Astrocyte (in vitro differentiated cells and primary cell): ENCODE measurements at regions not wholly inside any gene's neighbourhood (a gene's known extent, or its start where the extent isn't known, plus 50 kb on each side); places are given as distances from the start of the nearest gene placed in this dataset.

Experiments used
- DNase-seq: peaks from one replicate; pipeline ENCODE4 v3.0.0-alpha.2; 2010; ENCODE audit warnings: low read depth
- FAIRE-seq: peaks from 2 replicates; lab custom pipeline; 2011; peaks lifted over from hg19 to GRCh38; lab: Jason Lieb, UNC
- H2AFZ ChIP-seq: 2 replicates; pipeline ENCODE4 v1.6.0; 2012; ENCODE audit warnings: low read depth, low read length, inconsistent platforms
- H3K27ac ChIP-seq: 2 replicates; pipeline ENCODE4 v1.5.1; 2011; ENCODE audit warnings: low read depth, low read length, inconsistent platforms
- H3K27me3 ChIP-seq: 2 replicates; pipeline ENCODE4 v1.6.0; 2011; ENCODE audit warnings: low read length, inconsistent platforms; ENCODE audit not compliant: insufficient read depth
- H3K36me3 ChIP-seq: 2 replicates; pipeline ENCODE4 v1.5.1; 2011; ENCODE audit warnings: low read length, inconsistent platforms; ENCODE audit not compliant: insufficient read depth
- H3K4me1 ChIP-seq: 2 replicates; pipeline ENCODE4 v1.5.1; 2011; ENCODE audit warnings: low read length, inconsistent platforms; ENCODE audit not compliant: insufficient read depth
- H3K4me2 ChIP-seq: 2 replicates; pipeline ENCODE4 v1.6.0; 2012; ENCODE audit warnings: low read length, inconsistent platforms
- H3K4me3 ChIP-seq: 2 replicates; pipeline ENCODE4 v1.5.1; 2011; ENCODE audit warnings: low read depth, mild to moderate bottlenecking, low read length, inconsistent platforms; ENCODE audit not compliant: insufficient read depth
- H3K79me2 ChIP-seq: 2 replicates; pipeline ENCODE4 v1.6.0; 2012; ENCODE audit warnings: mild to moderate bottlenecking, low read length, inconsistent platforms; ENCODE audit not compliant: insufficient read depth
- H3K9ac ChIP-seq: 2 replicates; pipeline ENCODE4 v1.6.0; 2012; ENCODE audit warnings: mild to moderate bottlenecking, low read length, inconsistent platforms
- H3K9me3 ChIP-seq: 2 replicates; pipeline ENCODE4 v1.5.1; 2012; ENCODE audit warnings: low read depth, mild to moderate bottlenecking, low read length, inconsistent platforms; ENCODE audit not compliant: insufficient read depth
- H4K20me1 ChIP-seq: 2 replicates; pipeline ENCODE4 v1.6.0; 2012; ENCODE audit warnings: low read length, inconsistent platforms; ENCODE audit not compliant: insufficient read depth
- H3K27ac Mint-ChIP-seq: one replicate; pipeline ENCODE4 v1.8.0; 2021; ENCODE audit warnings: mild to moderate bottlenecking, mixed read lengths; ENCODE audit not compliant: unreplicated experiment
- H3K27me3 Mint-ChIP-seq: one replicate; pipeline ENCODE4 v1.8.0; 2021; ENCODE audit warnings: low read depth, mixed read lengths; ENCODE audit not compliant: unreplicated experiment
- H3K36me3 Mint-ChIP-seq: one replicate; pipeline ENCODE4 v1.8.0; 2021; ENCODE audit warnings: low read depth, mixed read lengths; ENCODE audit not compliant: unreplicated experiment
- H3K4me1 Mint-ChIP-seq: one replicate; pipeline ENCODE4 v1.8.0; 2021; ENCODE audit warnings: low read depth, mixed read lengths; ENCODE audit not compliant: unreplicated experiment
- H3K4me3 Mint-ChIP-seq: one replicate; pipeline ENCODE4 v1.8.0; 2021; ENCODE audit warnings: mild to moderate bottlenecking, moderate library complexity, mixed read lengths; ENCODE audit not compliant: unreplicated experiment
- H3K9me3 Mint-ChIP-seq: one replicate; pipeline ENCODE4 v1.8.0; 2021; ENCODE audit warnings: mild to moderate bottlenecking, mixed read lengths; ENCODE audit not compliant: unreplicated experiment
- EZH2 ChIP-seq: IDR thresholded peaks from 2 replicates; pipeline ENCODE4 v1.6.1; 2012; ENCODE audit warnings: mild to moderate bottlenecking, low read length, inconsistent platforms; ENCODE audit not compliant: insufficient read depth
- TF ChIP-seq, protein P1 (sequence below): IDR thresholded peaks from 2 replicates; pipeline ENCODE4 v1.5.1; 2011; ENCODE audit warnings: low read depth, mild to moderate bottlenecking, inconsistent platforms, low read length, moderate library complexity; ENCODE audit not compliant: insufficient read depth

DNA sequence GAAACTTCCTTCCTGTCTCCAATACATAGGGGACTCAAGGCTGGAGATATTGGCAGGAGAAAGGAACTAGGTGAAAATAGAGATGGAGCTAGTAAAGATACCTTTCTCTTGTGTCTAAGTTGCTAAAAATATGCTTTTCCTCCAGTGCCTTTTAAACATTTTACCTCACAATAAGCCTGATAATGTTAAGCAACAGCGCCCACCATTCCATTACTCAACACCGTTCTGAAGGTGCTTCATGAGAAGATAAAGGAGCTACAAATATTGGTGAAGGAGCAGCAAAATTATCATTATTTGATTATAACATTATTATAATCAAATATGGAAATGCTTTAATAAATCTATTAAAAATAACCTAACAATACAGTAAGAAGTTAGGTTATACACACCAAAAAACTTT is 83.6 kb upstream of the BARX2 start:
- peaks cover 17% of the 10 kb centered on the region for H3K4me1 Mint-ChIP-seq
- no peak overlapping the region for H3K9ac ChIP-seq
- DNase-seq (no peak), FAIRE-seq (no peak)
- H3K27ac Mint-ChIP-seq = no peak overlapping the region
- no peaks in the 10 kb centered on the region for H4K20me1 ChIP-seq
- H3K4me3 Mint-ChIP-seq = no peak overlapping the region
- H3K27me3 Mint-ChIP-seq = peaks cover 6% of the 10 kb centered on the region
- H3K4me1 ChIP-seq = peaks cover 8% of the 10 kb centered on the region
- no peaks in the 10 kb centered on the region for H3K36me3 Mint-ChIP-seq
- H3K4me3 ChIP-seq = no peak overlapping the region
- H3K4me2 ChIP-seq = no peak overlapping the region
- no peaks in the 10 kb centered on the region for H3K36me3 ChIP-seq
- H3K27me3 ChIP-seq = no peaks in the 10 kb centered on the region
- peaks cover 5% of the 10 kb centered on the region for H3K9me3 ChIP-seq
- H3K27ac ChIP-seq = no peak overlapping the region
- H2AFZ ChIP-seq = no peak overlapping the region
- peaks cover 3% of the 10 kb centered on the region for H3K9me3 Mint-ChIP-seq
- no peak for TF ChIP-seq EZH2
- TF ChIP-seq, protein P1, sequence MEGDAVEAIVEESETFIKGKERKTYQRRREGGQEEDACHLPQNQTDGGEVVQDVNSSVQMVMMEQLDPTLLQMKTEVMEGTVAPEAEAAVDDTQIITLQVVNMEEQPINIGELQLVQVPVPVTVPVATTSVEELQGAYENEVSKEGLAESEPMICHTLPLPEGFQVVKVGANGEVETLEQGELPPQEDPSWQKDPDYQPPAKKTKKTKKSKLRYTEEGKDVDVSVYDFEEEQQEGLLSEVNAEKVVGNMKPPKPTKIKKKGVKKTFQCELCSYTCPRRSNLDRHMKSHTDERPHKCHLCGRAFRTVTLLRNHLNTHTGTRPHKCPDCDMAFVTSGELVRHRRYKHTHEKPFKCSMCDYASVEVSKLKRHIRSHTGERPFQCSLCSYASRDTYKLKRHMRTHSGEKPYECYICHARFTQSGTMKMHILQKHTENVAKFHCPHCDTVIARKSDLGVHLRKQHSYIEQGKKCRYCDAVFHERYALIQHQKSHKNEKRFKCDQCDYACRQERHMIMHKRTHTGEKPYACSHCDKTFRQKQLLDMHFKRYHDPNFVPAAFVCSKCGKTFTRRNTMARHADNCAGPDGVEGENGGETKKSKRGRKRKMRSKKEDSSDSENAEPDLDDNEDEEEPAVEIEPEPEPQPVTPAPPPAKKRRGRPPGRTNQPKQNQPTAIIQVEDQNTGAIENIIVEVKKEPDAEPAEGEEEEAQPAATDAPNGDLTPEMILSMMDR = no peak
- H3K79me2 ChIP-seq = no peaks in the 10 kb centered on the region

DNA sequence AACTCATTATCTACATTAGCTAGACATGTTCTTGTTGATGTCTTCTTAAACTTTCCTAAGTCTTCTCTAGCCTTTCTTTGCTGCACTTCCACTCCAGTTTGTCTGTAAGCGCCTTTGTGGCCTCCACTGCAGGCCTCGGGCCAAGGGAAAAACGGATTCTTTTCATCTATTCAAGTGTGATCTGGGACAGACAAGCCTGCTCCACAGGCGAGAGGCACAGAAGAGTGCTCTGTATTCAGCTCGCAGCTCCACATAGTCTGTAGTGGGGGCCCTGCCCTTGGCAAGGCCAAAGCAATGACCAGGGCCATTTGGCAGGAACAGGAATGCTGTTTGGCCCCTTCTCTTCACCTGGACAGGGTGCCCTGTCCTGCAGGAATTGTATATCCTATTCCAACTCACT is 84.1 kb upstream of the BARX2 start:
- TF ChIP-seq, protein P1 = no peak
- TF ChIP-seq EZH2 = no peak
- Mint-ChIP-seq H3K4me3 (no peak overlapping the region), H3K4me1 (peaks cover 17% of the 10 kb centered on the region), H3K36me3 (no peaks in the 10 kb centered on the region), H3K27me3 (peaks cover 6% of the 10 kb centered on the region), H3K27ac (no peak overlapping the region), H3K9me3 (peaks cover 3% of the 10 kb centered on the region)
- Histone ChIP-seq H3K27ac (no peak overlapping the region), H3K9me3 (peaks cover 5% of the 10 kb centered on the region), H3K4me1 (peaks cover 8% of the 10 kb centered on the region), H3K4me3 (no peak overlapping the region), H4K20me1 (no peaks in the 10 kb centered on the region), H3K79me2 (no peaks in the 10 kb centered on the region), H3K4me2 (no peak overlapping the region), H3K36me3 (no peaks in the 10 kb centered on the region), H2AFZ (no peak overlapping the region), H3K9ac (no peak overlapping the region), H3K27me3 (no peaks in the 10 kb centered on the region)
- DNase-seq = no peak
- no peak for FAIRE-seq

DNA sequence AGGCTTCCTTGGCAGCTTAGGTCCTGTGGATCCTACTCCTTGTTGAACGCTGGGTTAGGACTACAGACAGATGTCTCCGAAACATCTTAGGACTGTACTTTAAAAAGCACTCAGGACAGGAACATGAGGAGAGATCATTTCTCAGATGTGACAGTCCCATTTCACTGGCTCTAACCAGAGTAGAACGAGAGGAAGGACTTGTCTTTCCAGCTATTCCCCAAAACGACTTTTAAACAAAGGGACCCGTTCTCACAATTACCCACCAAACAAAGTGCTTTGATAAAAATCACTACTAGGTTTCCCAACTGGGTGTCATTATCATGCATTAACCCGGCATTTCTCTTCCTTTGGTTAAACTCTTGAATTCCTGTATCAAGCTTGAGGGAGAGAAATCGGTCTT is 84.7 kb upstream of the BARX2 start:
- no peak overlapping the region for H2AFZ ChIP-seq
- H3K27ac Mint-ChIP-seq = no peak overlapping the region
- no peak overlapping the region for H3K4me3 Mint-ChIP-seq
- H3K27me3 Mint-ChIP-seq = peaks cover 6% of the 10 kb centered on the region
- H3K4me3 ChIP-seq = no peak overlapping the region
- H3K4me1 Mint-ChIP-seq = peaks cover 15% of the 10 kb centered on the region
- no peak overlapping the region for H3K27ac ChIP-seq
- H3K9ac ChIP-seq = no peak overlapping the region
- no peaks in the 10 kb centered on the region for H3K27me3 ChIP-seq
- no peaks in the 10 kb centered on the region for H3K36me3 ChIP-seq
- no peaks in the 10 kb centered on the region for H3K79me2 ChIP-seq
- no peaks in the 10 kb centered on the region for H4K20me1 ChIP-seq
- no peaks in the 10 kb centered on the region for H3K36me3 Mint-ChIP-seq
- FAIRE-seq (no peak), DNase-seq (no peak)
- H3K9me3 ChIP-seq = peaks cover 5% of the 10 kb centered on the region
- no peak for TF ChIP-seq EZH2
- TF ChIP-seq, protein P1 = no peak
- peaks cover 3% of the 10 kb centered on the region for H3K9me3 Mint-ChIP-seq
- H3K4me2 ChIP-seq = no peak overlapping the region
- H3K4me1 ChIP-seq = peaks cover 6% of the 10 kb centered on the region
